ENCODE measurements at regions not wholly inside any gene's neighbourhood (a gene's known extent, or its start where the extent isn't known, plus 50 kb on each side); places are given as distances from the start of the nearest gene placed in this dataset.

DNA sequence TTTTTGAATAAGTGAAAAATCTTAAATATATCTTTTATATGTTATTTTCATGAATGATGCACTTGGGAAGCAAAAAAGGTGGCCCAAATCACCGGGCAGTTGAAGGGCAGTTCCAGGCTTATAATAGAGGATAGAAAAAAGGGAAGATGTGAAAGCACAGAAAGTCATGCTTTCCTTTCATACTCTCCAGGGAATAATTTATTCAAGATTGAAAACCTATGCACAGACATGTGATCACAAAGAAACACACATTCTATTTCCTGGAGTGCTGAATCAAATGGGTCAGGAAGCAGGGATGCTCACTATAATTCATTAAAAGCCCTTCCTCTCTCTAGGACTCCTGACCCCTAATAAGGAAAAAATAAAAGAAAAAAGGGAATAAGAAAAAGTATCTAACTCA is 66.1 kb upstream of the USP38 start:
- TF ChIP-seq, protein P1, sequence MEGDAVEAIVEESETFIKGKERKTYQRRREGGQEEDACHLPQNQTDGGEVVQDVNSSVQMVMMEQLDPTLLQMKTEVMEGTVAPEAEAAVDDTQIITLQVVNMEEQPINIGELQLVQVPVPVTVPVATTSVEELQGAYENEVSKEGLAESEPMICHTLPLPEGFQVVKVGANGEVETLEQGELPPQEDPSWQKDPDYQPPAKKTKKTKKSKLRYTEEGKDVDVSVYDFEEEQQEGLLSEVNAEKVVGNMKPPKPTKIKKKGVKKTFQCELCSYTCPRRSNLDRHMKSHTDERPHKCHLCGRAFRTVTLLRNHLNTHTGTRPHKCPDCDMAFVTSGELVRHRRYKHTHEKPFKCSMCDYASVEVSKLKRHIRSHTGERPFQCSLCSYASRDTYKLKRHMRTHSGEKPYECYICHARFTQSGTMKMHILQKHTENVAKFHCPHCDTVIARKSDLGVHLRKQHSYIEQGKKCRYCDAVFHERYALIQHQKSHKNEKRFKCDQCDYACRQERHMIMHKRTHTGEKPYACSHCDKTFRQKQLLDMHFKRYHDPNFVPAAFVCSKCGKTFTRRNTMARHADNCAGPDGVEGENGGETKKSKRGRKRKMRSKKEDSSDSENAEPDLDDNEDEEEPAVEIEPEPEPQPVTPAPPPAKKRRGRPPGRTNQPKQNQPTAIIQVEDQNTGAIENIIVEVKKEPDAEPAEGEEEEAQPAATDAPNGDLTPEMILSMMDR (IDR thresholded peaks at IDR 0.05; ENCODE audit: borderline replicate concordance), result no peak
- intact Hi-C loops (cut with micrococcal nuclease), result no loop called here
- Histone ChIP-seq H3K9me3 (replicated peaks) (peaks cover 7% of the 10 kb centered on the region), H3K36me3 (no peaks in the 10 kb centered on the region), H3K4me3 (no peak overlapping the region), H3K27me3 (ENCODE audit: low read depth) (no peaks in the 10 kb centered on the region), H3K4me1 (no peaks in the 10 kb centered on the region), H3K27ac (replicated peaks) (no peak overlapping the region)
- DNase-seq, result no peak

DNA sequence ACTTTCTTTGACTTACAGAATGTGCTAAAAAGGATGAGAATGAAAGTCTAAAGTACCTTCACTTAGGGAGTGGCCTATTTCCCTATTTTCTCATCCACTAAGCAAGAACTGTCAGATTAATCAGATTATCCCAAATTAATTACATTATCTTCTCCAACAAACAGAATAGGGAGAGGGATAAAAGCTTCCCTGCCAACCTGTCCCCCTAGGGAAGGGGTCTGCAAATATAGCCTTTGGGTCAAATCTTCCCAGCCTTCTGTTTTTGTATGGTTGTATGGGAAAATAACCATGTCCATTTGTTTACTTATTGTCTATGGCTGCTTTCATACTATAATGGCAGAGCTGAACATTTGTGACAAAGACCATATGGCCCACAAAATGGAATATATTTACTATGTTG is 57.1 kb upstream of the USP38 start:
- H3K9me3 ChIP-seq (replicated peaks), result no peaks in the 10 kb centered on the region
- TF ChIP-seq, protein P1 (IDR thresholded peaks at IDR 0.05; ENCODE audit: borderline replicate concordance), result no peak
- intact Hi-C loops (cut with micrococcal nuclease), result no loop called here

DNA sequence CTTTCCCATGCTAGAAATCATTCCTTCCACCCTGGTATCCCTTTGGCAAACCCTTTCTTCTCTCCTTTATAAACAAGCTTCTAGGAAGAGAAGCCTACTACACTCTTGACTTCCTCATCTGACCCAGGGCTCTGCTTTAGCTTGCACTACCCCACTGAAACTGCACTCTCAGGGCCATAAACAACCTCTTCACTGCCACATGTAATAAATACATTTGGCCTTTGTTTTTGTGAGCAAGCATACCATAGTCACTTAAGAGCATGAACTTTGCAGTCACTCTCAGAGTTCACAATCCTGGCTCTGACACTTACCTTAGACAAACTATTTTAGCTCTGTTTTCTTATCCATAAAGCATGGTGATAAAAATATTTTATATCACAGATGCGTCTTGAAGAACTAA is 50.7 kb upstream of the USP38 start:
- intact Hi-C loops (cut with micrococcal nuclease), result no loop called here
- H3K27me3 ChIP-seq (ENCODE audit: low read depth), result no peaks in the 10 kb centered on the region
- no peak overlapping the region for H3K4me3 ChIP-seq
- no peaks in the 10 kb centered on the region for H3K9me3 ChIP-seq (replicated peaks)
- no peak overlapping the region for H3K27ac ChIP-seq (replicated peaks)
- H3K4me1 ChIP-seq, result no peaks in the 10 kb centered on the region
- TF ChIP-seq, protein P1 (IDR thresholded peaks at IDR 0.05; ENCODE audit: borderline replicate concordance), result no peak
- no peak for DNase-seq
- no peaks in the 10 kb centered on the region for H3K36me3 ChIP-seq

More for the DNA sequence above, 57.1 kb upstream of the USP38 start:
- Histone ChIP-seq H3K4me3 (no peak overlapping the region), H3K4me1 (no peaks in the 10 kb centered on the region), H3K36me3 (no peaks in the 10 kb centered on the region), H3K27me3 (ENCODE audit: low read depth) (no peaks in the 10 kb centered on the region), H3K27ac (replicated peaks) (no peak overlapping the region)
- DNase-seq, result no peak
